Fibroblast of the aortic adventitia (primary cell): ENCODE measurements at regions not wholly inside any gene's neighbourhood (a gene's known extent, or its start where the extent isn't known, plus 50 kb on each side); places are given as distances from the start of the nearest gene placed in this dataset.

Experiments
- DNase-seq: peaks from one replicate; pipeline ENCODE4 v3.0.0-alpha.2; 2010; ENCODE audit warnings: low read depth
- H3K4me3 ChIP-seq: 2 replicates; pipeline ENCODE4 v1.5.1; 2011; ENCODE audit warnings: low read depth, mild to moderate bottlenecking, control low read depth, low read length, moderate library complexity
- TF ChIP-seq, protein P1 (sequence below): IDR thresholded peaks from 2 replicates; pipeline ENCODE4 v1.5.1; 2011; ENCODE audit warnings: mild to moderate bottlenecking, low read length, control low read depth, inconsistent platforms; ENCODE audit not compliant: insufficient read depth

DNA sequence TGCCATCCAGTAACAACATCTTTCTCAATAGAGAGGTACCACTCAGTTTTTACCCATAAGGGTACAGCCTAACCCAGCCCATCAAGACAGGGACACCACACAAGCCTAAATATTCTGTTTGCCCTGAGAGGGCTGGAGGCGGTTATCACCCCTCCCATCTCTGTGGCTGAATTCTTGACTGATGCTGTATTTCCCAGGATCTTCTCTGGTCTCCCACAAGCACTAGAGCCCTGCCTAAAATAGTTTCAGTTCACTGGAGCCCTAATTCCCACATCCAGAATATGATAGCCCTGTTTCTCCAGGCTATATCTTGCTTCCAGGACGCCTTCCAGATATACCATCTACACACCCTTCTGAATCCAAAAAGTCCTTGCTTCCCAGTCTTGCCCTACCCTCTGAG is 91.6 kb upstream of the NMU start:
- DNase-seq, result no peak
- TF ChIP-seq, protein P1, sequence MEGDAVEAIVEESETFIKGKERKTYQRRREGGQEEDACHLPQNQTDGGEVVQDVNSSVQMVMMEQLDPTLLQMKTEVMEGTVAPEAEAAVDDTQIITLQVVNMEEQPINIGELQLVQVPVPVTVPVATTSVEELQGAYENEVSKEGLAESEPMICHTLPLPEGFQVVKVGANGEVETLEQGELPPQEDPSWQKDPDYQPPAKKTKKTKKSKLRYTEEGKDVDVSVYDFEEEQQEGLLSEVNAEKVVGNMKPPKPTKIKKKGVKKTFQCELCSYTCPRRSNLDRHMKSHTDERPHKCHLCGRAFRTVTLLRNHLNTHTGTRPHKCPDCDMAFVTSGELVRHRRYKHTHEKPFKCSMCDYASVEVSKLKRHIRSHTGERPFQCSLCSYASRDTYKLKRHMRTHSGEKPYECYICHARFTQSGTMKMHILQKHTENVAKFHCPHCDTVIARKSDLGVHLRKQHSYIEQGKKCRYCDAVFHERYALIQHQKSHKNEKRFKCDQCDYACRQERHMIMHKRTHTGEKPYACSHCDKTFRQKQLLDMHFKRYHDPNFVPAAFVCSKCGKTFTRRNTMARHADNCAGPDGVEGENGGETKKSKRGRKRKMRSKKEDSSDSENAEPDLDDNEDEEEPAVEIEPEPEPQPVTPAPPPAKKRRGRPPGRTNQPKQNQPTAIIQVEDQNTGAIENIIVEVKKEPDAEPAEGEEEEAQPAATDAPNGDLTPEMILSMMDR, result no peak
- no peak overlapping the region for H3K4me3 ChIP-seq

DNA sequence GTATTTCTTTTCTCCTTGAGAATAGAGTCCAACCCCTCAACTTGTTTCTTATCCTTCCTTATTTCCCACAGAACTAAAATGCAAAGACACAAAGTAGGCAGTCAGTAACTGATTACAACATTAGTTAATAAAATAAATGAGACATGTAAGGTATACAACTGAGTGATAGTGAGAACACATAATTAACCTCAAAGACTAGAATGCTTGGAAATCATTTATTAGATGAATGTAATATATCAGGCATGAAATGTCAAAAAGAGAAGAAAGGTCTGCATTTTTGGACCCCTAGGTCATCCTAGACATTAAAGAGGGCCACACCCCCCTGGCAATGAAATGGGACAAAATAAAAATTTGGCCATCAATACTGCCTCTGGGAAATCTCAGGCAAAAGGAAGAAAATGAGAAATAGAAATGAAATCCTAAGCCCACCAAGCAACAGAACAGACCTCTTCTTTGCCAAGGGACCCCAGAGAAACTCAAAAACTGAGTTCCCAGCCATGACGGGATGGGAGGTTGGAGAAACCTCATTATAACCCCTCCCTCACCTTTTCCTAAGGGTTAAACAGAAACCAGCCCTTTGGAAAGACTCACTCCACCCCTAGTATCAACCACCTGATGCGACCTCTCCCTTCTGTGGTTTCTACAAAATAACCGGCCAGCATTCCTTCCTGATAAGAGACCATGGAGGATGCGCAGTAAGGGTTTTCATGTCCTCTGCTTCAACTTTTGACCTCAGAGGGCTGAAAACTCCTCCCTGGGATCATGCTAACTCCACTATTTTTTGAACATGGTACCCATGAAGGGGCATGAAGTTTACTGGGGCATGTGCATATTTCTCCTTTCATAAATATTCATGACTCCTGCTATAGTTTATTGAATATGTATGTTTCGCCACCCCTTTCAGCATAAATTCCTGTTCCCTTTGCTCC is 90.0 kb upstream of the EXOC1L start:
- no peak for DNase-seq
- TF ChIP-seq, protein P1, result no peak

DNA sequence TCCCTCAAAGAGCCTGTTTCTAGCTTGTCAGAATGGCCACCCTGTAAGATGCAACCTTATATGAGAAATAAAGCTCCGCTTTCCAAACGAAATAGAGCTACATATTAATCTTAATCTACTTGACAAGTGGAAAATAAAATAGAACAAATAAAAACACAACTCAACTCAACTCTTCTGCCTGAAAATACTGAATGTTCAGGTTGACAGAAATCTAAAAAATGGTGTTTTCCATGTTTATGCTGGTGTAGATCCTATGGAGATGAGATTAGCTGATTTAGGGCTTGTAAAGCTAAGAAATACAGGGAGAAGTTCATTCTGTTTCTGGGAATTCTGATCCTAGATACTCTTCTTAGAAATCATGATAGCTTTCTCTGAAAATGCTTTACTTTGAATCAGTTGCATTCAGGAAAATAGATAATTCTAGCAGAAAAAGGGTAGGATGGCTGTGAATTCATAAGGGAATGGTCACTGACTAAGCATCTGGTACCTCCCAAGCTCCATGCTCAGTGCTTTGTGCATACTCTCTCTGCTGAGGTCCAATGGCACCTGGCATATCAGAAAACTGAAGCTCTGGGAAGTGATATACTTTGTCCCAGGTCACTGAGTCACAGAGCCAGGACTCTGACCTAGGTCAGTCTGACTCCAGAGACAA is 89.2 kb upstream of the EXOC1L start:
- TF ChIP-seq, protein P1, result no peak
- no peak overlapping the region for H3K4me3 ChIP-seq
- DNase-seq, result no peak

More for the DNA sequence above, 90.0 kb upstream of the EXOC1L start:
- no peak overlapping the region for H3K4me3 ChIP-seq

DNA sequence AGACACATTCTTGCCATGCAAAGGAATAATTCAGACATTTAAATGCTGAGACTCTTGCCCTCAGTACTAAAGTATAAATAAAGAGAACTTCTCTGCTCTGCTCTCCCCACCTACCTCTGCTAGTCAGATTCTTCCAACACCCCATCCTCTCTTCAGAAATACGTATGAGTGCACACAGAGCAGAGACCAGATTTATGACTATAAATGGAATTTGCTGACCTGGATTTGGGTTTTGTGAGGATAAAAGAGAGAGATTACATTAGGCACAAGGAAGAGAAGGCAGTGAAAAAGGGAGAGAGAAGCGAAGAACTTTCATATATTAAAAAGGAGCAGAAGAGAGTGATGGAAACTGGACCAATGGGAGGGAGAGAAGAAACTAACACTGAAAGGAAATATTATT is 87.6 kb upstream of the EXOC1L start:
- DNase-seq, result no peak
- TF ChIP-seq, protein P1, result no peak
- no peak overlapping the region for H3K4me3 ChIP-seq

DNA sequence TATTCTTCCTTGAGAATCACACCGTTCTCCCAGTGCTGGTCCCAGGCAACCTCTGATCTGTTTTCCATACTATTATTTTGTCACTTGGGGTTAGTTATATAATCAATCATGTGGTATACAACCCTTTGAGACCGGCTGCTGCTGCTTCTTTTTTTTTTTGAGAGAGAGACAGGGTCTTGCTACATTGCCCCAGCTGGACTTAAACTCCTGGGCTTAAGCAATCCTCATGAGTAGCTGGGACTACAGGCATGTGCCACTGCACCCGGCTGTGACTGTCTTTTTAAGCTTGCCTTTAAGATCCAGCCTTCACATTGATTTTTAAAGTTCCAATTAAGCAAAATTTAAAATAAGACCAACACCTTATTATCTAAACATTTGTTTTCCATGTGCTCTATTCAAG is 86.7 kb upstream of the EXOC1L start:
- no peak overlapping the region for H3K4me3 ChIP-seq
- no peak for DNase-seq
- TF ChIP-seq, protein P1, result no peak

DNA sequence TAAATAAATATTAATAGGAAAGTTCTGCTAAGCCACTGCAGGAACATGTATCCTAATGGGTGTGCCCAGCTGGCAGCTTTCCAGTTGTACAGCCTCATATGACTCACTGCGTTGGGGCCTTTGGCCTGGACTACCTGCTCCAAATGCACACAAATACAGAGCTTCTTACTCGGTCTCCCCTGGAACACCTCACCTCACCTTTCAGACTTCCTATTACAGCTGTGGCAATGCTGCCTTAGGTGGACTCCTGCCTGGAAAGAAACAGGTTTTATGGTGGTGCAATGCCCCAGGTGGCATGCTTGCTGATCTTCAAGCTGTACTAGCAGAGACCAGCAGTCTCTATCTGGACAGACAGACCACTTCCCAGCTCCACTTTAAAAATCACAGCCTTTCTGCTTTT is 85.7 kb upstream of the EXOC1L start:
- TF ChIP-seq, protein P1, result no peak
- no peak overlapping the region for H3K4me3 ChIP-seq
- peak; percentile 77 for DNase-seq
